UCSD-AML1 (cell line): ENCODE measurements at regions not wholly inside any gene's neighbourhood (a gene's known extent, or its start where the extent isn't known, plus 50 kb on each side); places are given as distances from the start of the nearest gene placed in this dataset.

ENCODE experiments used
- DNase-seq: peaks from one replicate; lab custom pipeline; 2025; ENCODE audit not compliant: unreplicated experiment; lab: John Stamatoyannopoulos, UW

GRCh38 chr22:19621373-19622060 lies 92.8 kb upstream of the SEPTIN5 start:
- DNase-seq = no peak

- no peak for DNase-seq
These were observed 92.3 kb upstream of the SEPTIN5 start for GRCh38 chr22:19622061-19622441.

- no peak for DNase-seq
These were observed 88.8 kb upstream of the SEPTIN5 start for GRCh38 chr22:19625331-19626041.

- no peak for DNase-seq
These were observed 88.2 kb upstream of the SEPTIN5 start for GRCh38 chr22:19626042-19626587.

DNA sequence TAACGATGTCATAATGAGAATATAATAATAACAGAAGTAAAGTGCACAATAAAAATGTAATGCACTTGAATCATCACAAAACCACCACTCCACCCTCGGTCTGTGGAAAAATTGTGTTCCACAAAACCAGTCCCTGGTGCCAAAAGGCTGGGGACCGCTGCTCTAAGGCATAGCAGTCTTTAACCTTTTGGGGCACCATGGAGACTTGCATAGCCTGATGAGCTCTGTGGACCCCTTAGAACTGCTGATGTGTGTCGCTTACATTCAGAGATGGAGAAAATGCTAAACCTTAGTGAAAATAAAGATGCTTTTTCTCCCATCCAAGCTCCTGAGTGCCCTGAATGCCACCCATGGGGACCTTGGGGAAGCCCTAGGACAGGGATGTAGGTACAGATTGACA lies 87.6 kb upstream of the SEPTIN5 start:
- DNase-seq = no peak

- no peak for DNase-seq
These were observed 86.1 kb upstream of the SEPTIN5 start for GRCh38 chr22:19628038-19628776.

- DNase-seq = no peak
These were observed 85.0 kb upstream of the SEPTIN5 start for GRCh38 chr22:19629331-19629719.

GRCh38 chr22:19629720-19630419 lies 84.4 kb upstream of the SEPTIN5 start:
- peak; percentile 76 for DNase-seq

DNA sequence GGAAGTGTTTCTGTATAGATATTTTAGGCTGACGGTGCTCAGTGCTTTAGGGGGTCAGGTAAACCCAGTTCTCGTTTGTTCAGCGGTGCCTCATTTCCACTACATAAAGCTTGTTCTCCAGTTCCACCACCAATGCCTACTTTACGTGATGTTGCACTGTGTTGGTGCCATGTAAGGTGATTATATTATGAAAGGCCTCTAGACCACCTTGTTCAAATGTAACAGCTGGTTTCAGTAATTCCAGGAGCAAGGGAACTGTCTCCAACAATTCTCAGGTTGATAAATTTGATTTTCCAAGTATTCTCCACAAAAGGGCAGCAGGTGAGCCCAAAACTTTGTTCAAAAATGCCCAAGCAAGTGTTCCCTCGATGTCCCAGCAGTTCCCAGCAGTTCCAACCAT lies 83.7 kb upstream of the SEPTIN5 start:
- DNase-seq = no peak

- DNase-seq = no peak
These were observed 82.2 kb upstream of the SEPTIN5 start for GRCh38 chr22:19631899-19632667.

DNA sequence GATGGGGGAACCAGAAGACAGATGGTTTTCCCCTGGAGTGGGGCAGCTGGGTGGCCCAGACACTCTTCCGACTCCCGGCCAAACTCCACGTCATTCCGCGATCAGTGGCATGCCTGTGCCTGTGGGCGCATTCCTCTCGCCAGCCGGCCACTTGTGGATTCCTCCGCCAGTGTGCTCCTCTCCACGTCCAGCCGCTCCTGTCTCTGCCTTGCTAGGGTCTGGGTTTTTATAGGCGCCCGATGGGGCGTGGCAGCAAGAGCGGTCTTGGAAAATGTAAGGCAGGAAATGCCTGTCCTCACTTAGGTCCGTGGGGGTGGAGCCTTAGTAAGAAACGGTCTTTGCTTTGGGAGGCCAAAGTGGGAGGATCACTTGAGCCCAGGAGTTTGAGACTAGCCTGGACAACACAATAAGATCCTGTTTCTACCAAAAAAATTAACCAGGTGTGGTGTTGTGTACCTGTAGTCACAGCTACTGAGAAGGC lies 81.6 kb upstream of the SEPTIN5 start:
- DNase-seq = no peak

GRCh38 chr22:19634226-19634975 lies 79.9 kb upstream of the SEPTIN5 start:
- DNase-seq = no peak

DNA sequence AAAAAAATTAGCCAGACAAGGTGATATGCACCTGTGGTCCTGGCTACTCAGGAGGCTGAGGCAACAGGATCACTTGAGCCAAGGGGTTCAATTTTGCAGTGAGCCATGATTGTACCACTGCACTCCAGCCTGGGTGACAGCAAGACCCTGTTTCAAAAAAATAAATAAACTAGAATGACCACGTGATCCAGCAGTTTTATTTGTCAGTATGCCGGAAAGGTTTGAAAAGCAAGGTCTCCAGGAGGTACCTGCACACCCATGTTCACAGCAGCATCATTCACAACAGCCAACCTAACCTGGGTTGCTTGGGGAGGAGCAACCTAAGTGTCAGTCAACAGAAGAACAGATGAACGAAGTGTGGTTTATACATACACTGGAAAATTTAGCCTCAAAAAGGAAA lies 78.7 kb upstream of the SEPTIN5 start:
- no peak for DNase-seq

DNA sequence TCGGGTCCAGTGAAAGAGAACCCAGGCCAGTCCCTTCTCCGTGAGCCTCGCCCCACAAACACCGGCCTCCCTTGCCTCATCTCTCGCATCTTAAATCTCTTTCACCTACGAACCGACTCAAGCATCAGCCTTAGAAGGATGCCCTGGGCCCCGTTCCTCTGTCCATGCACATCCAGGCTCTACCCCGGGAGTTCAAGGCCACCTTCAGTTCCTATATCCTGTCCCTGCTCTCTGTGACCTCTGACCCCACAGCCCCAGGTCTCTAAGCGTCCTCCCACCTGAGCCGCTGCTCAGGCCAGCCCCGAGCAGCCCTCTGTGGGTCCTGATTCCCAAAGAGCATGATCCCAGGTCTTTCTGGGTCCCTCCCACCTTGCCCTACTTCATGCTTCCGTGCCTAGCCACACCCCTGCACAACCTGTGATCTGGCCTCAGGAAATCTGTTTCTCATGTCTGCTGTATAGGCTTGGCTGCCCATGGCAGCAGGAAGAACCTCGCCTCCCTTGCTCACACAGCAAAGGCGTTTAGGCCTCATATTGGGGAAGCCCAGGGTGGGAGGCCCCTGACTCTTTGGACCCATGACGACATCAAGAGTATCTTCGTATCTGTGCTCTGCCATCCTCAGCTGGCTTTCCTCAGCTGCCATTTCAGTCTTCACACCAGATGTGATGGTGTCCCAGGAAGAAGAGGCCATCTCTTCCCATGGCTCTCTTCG lies 77.5 kb upstream of the SEPTIN5 start:
- no peak for DNase-seq

DNA sequence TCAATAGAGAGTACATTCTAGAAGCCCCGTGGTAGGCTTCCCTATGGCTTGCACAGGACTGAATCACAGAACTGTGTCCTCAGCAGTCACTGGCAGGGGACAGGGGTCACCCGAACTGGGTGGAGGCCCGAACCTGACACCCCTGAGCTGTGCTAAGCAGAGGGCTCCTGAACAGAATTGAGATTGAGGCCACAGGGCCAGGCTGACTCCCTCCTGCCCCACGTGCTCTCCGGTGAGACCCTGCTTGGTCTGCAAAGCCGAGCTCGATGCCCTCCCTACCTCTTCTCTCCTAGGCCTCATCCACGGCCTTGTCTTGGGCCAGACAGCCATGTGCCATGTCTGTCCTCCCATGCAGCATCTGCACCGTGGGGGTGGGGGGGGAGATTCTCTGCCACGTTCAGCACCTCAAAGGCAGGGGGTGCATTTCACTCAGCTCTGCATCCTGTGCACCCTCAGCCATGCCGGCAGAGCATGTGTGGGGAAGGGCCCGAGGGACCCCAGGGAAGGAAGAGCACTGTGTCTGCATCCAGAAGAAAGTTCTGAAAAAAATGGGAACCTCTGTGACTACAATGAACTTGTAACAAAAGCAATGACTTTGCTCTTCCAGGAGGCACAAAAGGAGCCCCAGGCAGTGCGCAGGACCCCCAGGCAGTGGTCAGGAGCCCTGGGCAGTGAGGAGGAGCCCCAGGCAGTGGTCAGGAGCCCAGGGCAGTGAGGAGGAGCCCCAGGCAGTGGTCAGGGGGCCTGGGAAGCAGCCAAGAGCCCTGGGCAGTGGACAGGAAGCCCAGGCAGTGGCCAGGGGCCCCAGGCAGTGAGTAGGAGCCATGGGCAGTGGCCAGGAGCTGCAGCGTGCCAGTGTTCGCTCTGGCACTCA lies 76.7 kb upstream of the SEPTIN5 start:
- DNase-seq = no peak

GRCh38 chr22:19638282-19639015 lies 75.9 kb upstream of the SEPTIN5 start:
- no peak for DNase-seq

DNA sequence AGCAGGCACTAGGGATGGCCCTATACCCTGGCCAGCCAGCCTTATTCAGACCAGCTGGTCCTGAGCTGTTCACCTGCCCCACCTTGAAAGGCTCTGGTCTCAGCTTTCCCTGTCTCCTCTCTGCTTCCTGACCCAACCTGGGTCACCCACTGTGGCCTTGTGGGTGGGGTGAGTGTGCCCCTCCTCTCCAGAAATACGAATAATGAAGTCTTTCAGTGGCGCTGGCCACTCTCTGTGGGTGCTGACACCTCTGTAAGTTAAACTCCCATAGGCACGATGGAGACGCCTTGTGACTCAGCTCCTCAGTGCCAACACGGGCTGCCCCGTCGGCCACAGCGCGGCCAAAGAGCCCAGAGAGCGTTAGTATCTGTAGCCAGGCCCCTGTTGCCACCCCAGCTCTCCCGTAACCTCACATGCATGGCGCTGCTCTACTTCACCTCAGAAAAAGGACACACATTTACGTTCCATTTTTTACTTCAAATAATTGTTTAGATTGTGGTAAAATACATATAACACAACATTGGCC lies 74.6 kb upstream of the SEPTIN5 start:
- DNase-seq = no peak
